ENCODE measurements at regions not wholly inside any gene's neighbourhood (a gene's known extent, or its start where the extent isn't known, plus 50 kb on each side); places are given as distances from the start of the nearest gene placed in this dataset.
"Not testable (repeated sequence)": the region's sequence is repeated elsewhere in the genome, so short reads cannot be mapped to it uniquely, and the experiment has no call there.

GRCh38 chr18:49723648-49724180 is 89.6 kb downstream of the ACAA2 start:
- Histone ChIP-seq H3K9me3 (ENCODE audit: insufficient read depth, low read length, severe bottlenecking) (no peaks in the 10 kb centered on the region), H3K4me3 (ENCODE audit: low read depth in 1 of 2, low read length in 2 of 2) (no peak overlapping the region), H3K27me3 (ENCODE audit: insufficient read depth, low read length, poor library complexity) (peaks cover 7% of the 10 kb centered on the region), H3K4me2 (ENCODE audit: insufficient read depth, low read length) (no peak overlapping the region), H4K20me1 (ENCODE audit: insufficient read depth, low read length) (no peaks in the 10 kb centered on the region), H3K4me1 (ENCODE audit: insufficient read depth, low read length) (no peaks in the 10 kb centered on the region), H3K9ac (ENCODE audit: low read depth, low read length) (no peak overlapping the region), H3K36me3 (ENCODE audit: insufficient read depth, low read length) (no peaks in the 10 kb centered on the region), H3K79me2 (ENCODE audit: insufficient read depth, low read length) (no peaks in the 10 kb centered on the region), H3K27ac (ENCODE audit: low read length) (no peak overlapping the region), H2AFZ (ENCODE audit: low read depth, low read length) (no peak overlapping the region)
- no peak for TF ChIP-seq EZH2 (IDR thresholded peaks at IDR 0.05; ENCODE audit: borderline replicate concordance, low read depth, low read length, severe bottlenecking)
- TF ChIP-seq CTCF (IDR thresholded peaks at IDR 0.05; ENCODE audit: borderline replicate concordance, extremely low read depth, low read length, poor library complexity, severe bottlenecking): no peak
- no peak for DNase-seq
- ATAC-seq (ENCODE audit: insufficient read depth, low read depth): no peak

GRCh38 chr18:49722477-49722876 is 90.9 kb downstream of the ACAA2 start:
- DNase-seq (no peak), ATAC-seq (ENCODE audit: insufficient read depth, low read depth) (no peak)
- Histone ChIP-seq H4K20me1 (ENCODE audit: insufficient read depth, low read length) (no peaks in the 10 kb centered on the region), H3K36me3 (ENCODE audit: insufficient read depth, low read length) (no peaks in the 10 kb centered on the region), H3K4me3 (ENCODE audit: low read depth in 1 of 2, low read length in 2 of 2) (no peak overlapping the region), H3K4me2 (ENCODE audit: insufficient read depth, low read length) (no peak overlapping the region), H3K9ac (ENCODE audit: low read depth, low read length) (no peak overlapping the region), H2AFZ (ENCODE audit: low read depth, low read length) (no peak overlapping the region), H3K9me3 (ENCODE audit: insufficient read depth, low read length, severe bottlenecking) (no peaks in the 10 kb centered on the region), H3K4me1 (ENCODE audit: insufficient read depth, low read length) (no peaks in the 10 kb centered on the region), H3K79me2 (ENCODE audit: insufficient read depth, low read length) (no peaks in the 10 kb centered on the region), H3K27ac (ENCODE audit: low read length) (no peak overlapping the region), H3K27me3 (ENCODE audit: insufficient read depth, low read length, poor library complexity) (peaks cover 7% of the 10 kb centered on the region)
- no peak for TF ChIP-seq EZH2 (IDR thresholded peaks at IDR 0.05; ENCODE audit: borderline replicate concordance, low read depth, low read length, severe bottlenecking)
- TF ChIP-seq CTCF (IDR thresholded peaks at IDR 0.05; ENCODE audit: borderline replicate concordance, extremely low read depth, low read length, poor library complexity, severe bottlenecking): no peak

- Histone ChIP-seq H3K36me3 (ENCODE audit: insufficient read depth, low read length) (no peaks in the 10 kb centered on the region), H2AFZ (ENCODE audit: low read depth, low read length) (no peak overlapping the region), H3K4me2 (ENCODE audit: insufficient read depth, low read length) (no peak overlapping the region), H3K27ac (ENCODE audit: low read length) (no peak overlapping the region), H4K20me1 (ENCODE audit: insufficient read depth, low read length) (no peaks in the 10 kb centered on the region), H3K9me3 (ENCODE audit: insufficient read depth, low read length, severe bottlenecking) (no peaks in the 10 kb centered on the region), H3K9ac (ENCODE audit: low read depth, low read length) (no peak overlapping the region), H3K27me3 (ENCODE audit: insufficient read depth, low read length, poor library complexity) (peaks cover 7% of the 10 kb centered on the region), H3K4me3 (ENCODE audit: low read depth in 1 of 2, low read length in 2 of 2) (no peak overlapping the region), H3K79me2 (ENCODE audit: insufficient read depth, low read length) (no peaks in the 10 kb centered on the region), H3K4me1 (ENCODE audit: insufficient read depth, low read length) (no peaks in the 10 kb centered on the region)
- no peak for ATAC-seq (ENCODE audit: insufficient read depth, low read depth)
- no peak for TF ChIP-seq EZH2 (IDR thresholded peaks at IDR 0.05; ENCODE audit: borderline replicate concordance, low read depth, low read length, severe bottlenecking)
- TF ChIP-seq CTCF (IDR thresholded peaks at IDR 0.05; ENCODE audit: borderline replicate concordance, extremely low read depth, low read length, poor library complexity, severe bottlenecking): no peak
- no peak for DNase-seq
Observed at GRCh38 chr18:49721981-49722380, 91.4 kb downstream of the ACAA2 start.

- not testable (repeated sequence) for ATAC-seq (ENCODE audit: insufficient read depth, low read depth); H3K79me2 ChIP-seq (ENCODE audit: insufficient read depth, low read length); H3K4me1 ChIP-seq (ENCODE audit: insufficient read depth, low read length); DNase-seq; H3K9me3 ChIP-seq (ENCODE audit: insufficient read depth, low read length, severe bottlenecking); H2AFZ ChIP-seq (ENCODE audit: low read depth, low read length); H3K4me2 ChIP-seq (ENCODE audit: insufficient read depth, low read length); H3K27ac ChIP-seq (ENCODE audit: low read length); H3K9ac ChIP-seq (ENCODE audit: low read depth, low read length); H3K36me3 ChIP-seq (ENCODE audit: insufficient read depth, low read length); H3K27me3 ChIP-seq (ENCODE audit: insufficient read depth, low read length, poor library complexity); H3K4me3 ChIP-seq (ENCODE audit: low read depth in 1 of 2, low read length in 2 of 2); H4K20me1 ChIP-seq (ENCODE audit: insufficient read depth, low read length)
Observed at GRCh38 chr18:49720944-49721343, 92.4 kb downstream of the ACAA2 start.
